IMR-90 (cell line): ENCODE measurements at regions not wholly inside any gene's neighbourhood (a gene's known extent, or its start where the extent isn't known, plus 50 kb on each side); places are given as distances from the start of the nearest gene placed in this dataset.

Source experiments
- BHLHE40 ChIP-seq: fragments of 150-350 bp; IDR thresholded peaks from 2 replicates; pipeline ENCODE4 v1.6.1; 2016; ENCODE audit warnings: mild to moderate bottlenecking, low read depth, low read length
- CHD1 ChIP-seq: IDR thresholded peaks from 2 replicates; pipeline ENCODE4 v1.6.1; 2012; ENCODE audit warnings: low read depth, low read length, improper control_type of control experiment
- FOS ChIP-seq: fragments of 150-350 bp; IDR thresholded peaks from 2 replicates; pipeline ENCODE4 v1.6.1; 2016; ENCODE audit warnings: low read depth, low read length
- MAFK ChIP-seq: IDR thresholded peaks from 2 replicates; pipeline ENCODE4 v1.6.1; 2012; ENCODE audit warnings: low read depth, low read length, improper control_type of control experiment
- MAZ ChIP-seq: IDR thresholded peaks from 2 replicates; pipeline ENCODE4 v1.6.1; 2012; ENCODE audit warnings: low read depth, mild to moderate bottlenecking, low read length, improper control_type of control experiment, moderate library complexity, borderline replicate concordance
- MXI1 ChIP-seq: IDR thresholded peaks from 2 replicates; pipeline ENCODE4 v1.6.1; 2012; ENCODE audit warnings: low read depth, mild to moderate bottlenecking, low read length, moderate library complexity, borderline replicate concordance
- POLR2A ChIP-seq: IDR thresholded peaks from 2 replicates; pipeline ENCODE4 v1.6.1; 2012; ENCODE audit warnings: mild to moderate bottlenecking, low read depth, low read length
- RAD21 ChIP-seq: IDR thresholded peaks from 2 replicates; pipeline ENCODE4 v1.6.1; 2012; ENCODE audit warnings: low read length, improper control_type of control experiment
- RFX5 ChIP-seq: IDR thresholded peaks from 2 replicates; pipeline ENCODE4 v1.8.0; 2012; ENCODE audit warnings: low read depth, mild to moderate bottlenecking, low read length, moderate library complexity
- SMC3 ChIP-seq: fragments of 150-350 bp; IDR thresholded peaks from 2 replicates; pipeline ENCODE4 v1.6.1; 2016; ENCODE audit warnings: low read depth, mild to moderate bottlenecking, antibody characterized with exemption, low read length, moderate library complexity
- TF ChIP-seq, protein P1 (sequence below): conservative IDR thresholded peaks from 2 replicates; pipeline ENCODE4 v1.5.1; 2012; ENCODE audit warnings: mild to moderate bottlenecking, low read depth, low read length, improper control_type of control experiment
- TF ChIP-seq, protein P2 (sequence below): fragments of 150-350 bp; IDR thresholded peaks from 2 replicates; pipeline ENCODE4 v1.6.1; 2017; ENCODE audit warnings: mild to moderate bottlenecking, antibody characterized with exemption, low read length, low read depth
- TF ChIP-seq, protein P3 (sequence below): fragments of 150-350 bp; IDR thresholded peaks from 2 replicates; pipeline ENCODE4 v1.6.1; 2016; ENCODE audit warnings: low read depth, mild to moderate bottlenecking, low read length, moderate library complexity, borderline replicate concordance

DNA sequence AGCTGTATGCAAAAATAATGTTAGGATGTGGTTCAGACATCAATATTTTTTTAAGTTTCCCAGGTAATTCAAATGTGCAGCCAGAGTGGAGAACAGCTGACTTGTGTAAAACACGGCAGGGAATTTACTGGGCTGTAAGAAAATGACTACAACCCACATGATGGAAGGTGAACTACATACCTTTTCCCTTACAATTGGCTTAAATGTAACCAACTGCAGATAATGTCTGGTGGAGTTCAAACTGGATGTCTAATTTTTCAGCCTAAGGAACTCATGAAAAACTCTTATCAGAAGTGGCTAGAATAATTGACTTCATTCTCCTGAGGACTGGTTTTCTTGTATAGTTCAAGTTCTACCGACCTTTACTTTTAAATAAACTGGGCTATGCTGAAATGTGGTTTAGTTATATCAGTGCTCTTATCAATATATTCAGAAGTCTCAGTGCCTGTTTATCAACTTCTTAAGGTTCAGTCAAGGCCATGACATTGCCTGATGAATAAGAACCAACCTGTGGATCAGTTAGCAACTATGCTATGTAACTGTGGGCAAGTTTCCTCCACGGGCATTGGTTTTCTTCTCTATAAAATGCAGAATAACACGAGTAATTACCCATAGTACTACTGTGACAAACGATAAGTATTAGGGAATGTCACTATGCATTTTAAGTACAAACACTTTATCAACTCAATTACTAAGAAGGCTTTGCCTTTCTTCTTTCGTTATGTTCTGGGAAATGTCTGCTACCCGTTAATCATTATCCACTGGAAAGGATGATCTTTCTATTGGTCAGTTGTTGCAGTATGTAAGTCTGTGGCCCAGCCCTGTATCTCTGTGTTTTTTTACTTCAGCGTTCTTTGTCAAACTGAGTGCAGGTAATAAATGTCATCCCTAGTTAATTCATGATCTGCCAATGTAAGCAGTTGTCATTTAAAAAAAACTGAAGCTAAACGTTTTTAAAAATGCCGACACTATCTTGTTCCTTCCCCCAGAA is 181.6 kb downstream of the PCDH7 start:
- TF ChIP-seq, protein P1, sequence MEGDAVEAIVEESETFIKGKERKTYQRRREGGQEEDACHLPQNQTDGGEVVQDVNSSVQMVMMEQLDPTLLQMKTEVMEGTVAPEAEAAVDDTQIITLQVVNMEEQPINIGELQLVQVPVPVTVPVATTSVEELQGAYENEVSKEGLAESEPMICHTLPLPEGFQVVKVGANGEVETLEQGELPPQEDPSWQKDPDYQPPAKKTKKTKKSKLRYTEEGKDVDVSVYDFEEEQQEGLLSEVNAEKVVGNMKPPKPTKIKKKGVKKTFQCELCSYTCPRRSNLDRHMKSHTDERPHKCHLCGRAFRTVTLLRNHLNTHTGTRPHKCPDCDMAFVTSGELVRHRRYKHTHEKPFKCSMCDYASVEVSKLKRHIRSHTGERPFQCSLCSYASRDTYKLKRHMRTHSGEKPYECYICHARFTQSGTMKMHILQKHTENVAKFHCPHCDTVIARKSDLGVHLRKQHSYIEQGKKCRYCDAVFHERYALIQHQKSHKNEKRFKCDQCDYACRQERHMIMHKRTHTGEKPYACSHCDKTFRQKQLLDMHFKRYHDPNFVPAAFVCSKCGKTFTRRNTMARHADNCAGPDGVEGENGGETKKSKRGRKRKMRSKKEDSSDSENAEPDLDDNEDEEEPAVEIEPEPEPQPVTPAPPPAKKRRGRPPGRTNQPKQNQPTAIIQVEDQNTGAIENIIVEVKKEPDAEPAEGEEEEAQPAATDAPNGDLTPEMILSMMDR: no peak
- TF ChIP-seq, protein P2, sequence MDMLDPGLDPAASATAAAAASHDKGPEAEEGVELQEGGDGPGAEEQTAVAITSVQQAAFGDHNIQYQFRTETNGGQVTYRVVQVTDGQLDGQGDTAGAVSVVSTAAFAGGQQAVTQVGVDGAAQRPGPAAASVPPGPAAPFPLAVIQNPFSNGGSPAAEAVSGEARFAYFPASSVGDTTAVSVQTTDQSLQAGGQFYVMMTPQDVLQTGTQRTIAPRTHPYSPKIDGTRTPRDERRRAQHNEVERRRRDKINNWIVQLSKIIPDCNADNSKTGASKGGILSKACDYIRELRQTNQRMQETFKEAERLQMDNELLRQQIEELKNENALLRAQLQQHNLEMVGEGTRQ: no peak
- TF ChIP-seq SMC3: no peak
- TF ChIP-seq, protein P3, sequence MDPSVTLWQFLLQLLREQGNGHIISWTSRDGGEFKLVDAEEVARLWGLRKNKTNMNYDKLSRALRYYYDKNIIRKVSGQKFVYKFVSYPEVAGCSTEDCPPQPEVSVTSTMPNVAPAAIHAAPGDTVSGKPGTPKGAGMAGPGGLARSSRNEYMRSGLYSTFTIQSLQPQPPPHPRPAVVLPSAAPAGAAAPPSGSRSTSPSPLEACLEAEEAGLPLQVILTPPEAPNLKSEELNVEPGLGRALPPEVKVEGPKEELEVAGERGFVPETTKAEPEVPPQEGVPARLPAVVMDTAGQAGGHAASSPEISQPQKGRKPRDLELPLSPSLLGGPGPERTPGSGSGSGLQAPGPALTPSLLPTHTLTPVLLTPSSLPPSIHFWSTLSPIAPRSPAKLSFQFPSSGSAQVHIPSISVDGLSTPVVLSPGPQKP: no peak
- no peak for TF ChIP-seq MAZ
- TF ChIP-seq MAFK: no peak
- TF ChIP-seq POLR2A: no peak
- no peak for TF ChIP-seq RFX5
- TF ChIP-seq CHD1: no peak
- TF ChIP-seq MXI1: no peak
- no peak for TF ChIP-seq RAD21
- no peak for TF ChIP-seq BHLHE40
- no peak for TF ChIP-seq FOS
